CD4-positive, alpha-beta T cell treated with Interleukin-2 at 100 ng/mL for 4 hours (primary cell): ENCODE measurements at regions not wholly inside any gene's neighbourhood (a gene's known extent, or its start where the extent isn't known, plus 50 kb on each side); places are given as distances from the start of the nearest gene placed in this dataset.

Experiments used
- DNase-seq: peaks from one replicate; pipeline ENCODE4 v3.0.0-alpha.2; 2020; ENCODE audit warnings: low spot score

DNA sequence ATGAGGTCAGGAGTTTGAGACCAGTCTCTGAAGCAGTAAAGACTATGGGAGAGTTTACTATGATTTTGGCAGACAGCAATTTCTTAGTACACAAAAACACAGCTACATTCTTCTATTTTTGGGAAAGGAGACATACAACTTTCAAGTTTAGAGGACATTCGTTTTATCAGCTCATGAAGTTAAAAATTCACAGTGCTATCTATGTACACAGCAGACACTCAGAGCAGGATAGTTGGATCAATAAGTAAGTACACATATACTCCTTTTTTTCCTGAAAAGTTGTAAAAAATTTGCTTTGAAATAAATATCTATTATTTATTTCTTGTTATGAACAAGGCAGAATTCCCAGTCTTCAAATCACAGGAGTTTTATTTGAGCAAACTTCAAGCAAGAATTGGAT, 159.7 kb downstream of the SERPINI1 start:
- DNase-seq: no peak

DNA sequence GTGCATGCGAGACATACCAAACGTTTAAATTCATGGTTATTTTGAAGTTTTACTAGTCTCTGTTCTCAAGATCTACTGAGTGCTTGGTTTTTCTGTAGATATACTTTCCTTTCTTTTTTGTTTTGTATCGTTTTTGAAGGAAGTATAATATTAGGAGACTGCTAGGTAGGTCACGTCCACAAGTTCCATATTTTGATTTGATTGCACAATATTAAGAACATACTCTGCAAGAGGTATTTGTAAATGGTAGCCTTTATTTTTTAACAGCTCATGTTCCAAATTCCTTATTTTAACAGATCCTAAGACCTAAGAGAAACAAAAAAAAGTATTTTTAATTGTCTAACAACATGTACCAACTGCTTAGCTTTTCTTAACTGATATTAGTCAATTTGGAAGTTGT, 156.7 kb downstream of the SERPINI1 start:
- no peak for DNase-seq

DNA sequence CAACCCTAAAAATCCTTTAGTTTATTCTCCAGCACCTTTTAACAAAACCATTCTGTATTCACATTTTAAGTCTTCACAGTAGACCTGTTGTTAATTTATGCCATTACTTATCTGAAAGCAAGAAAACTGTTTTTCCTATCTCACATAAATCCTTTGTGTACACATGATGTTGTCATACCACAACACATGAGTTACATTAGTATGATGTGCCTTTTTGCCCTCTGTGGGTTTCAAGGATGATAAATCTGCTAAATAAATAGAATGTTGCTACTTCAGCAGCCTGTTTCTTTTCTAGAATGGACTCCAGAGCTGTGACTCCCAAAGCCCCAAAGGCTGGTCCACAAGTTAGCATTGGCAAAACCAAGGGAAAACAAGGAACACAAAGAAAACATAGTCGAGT, 151.6 kb downstream of the SERPINI1 start:
- no peak for DNase-seq

DNA sequence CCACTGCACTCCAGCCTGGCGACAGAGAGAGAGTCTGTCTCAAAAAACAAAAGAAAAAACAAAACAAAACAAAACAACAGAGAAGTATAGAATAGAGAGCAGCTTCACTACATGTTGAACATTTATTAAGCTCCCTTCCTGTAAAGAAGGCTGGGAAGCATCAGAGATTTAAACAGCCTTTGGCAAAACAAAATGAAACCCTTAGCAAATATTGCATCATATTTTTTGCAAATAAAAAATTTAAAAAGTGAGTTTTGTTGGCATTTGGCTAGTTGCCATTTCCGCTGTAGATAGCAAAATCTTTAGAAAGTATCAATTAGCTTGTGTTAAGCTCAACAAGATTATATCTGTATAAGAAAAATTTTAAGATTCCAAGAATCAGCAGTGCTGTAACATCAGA, 151.2 kb downstream of the SERPINI1 start:
- no peak for DNase-seq

DNA sequence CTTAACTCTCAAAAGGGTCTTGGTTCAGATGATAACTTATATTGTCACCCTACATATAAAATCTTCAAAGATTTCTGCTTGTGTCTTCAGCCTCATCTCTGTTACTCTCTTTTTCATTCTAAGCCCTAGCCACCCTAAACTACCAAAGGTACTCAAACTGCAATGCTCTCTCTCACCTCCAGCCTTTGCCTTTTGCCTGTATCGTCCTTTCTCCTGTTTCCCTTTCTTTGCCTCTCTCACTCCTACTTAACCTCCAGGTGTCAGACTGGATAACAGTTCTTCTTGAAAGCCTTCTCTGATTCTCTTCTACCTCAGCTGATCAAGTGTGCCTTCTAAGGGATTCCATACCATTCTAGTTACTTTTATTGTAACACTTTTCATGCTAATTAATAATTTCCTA, 149.8 kb downstream of the SERPINI1 start:
- DNase-seq: no peak

DNA sequence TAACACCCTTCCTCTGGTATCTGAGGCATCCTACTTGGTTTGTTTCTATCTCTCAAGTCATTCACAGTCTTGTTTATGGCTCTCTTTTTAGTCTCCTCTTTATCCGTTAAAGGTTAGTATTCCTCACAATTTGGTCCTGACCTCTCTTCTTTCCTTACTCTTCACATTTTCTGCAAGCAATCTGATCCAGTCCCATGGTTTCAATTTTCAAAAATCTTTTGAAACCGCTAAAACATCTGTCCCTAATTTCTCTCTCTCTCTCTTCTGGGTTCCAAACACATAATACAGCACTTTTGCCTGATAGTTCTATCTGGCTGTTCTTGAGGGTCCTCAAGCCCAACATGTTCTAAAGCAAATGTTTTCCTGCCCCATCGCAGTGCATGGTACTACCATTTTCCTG, 149.0 kb downstream of the SERPINI1 start:
- DNase-seq: no peak

DNA sequence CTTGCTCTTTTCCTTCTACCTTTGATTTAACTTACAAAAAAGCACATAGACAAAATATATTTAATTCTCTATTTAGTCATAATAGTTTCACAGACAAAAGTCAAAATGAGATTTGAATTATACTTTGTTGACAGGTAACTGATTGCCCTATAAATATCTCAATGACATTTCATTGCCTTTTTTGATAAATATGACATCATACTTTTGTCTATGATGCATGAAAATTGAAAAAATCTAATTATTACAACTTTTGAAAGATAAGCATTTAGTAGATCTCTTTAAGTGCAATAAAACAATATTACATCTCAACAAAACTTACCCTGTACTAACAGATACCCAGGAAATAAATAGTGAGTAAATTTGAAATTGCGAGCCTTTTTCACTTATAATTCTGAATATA, 147.9 kb downstream of the SERPINI1 start:
- DNase-seq: no peak

DNA sequence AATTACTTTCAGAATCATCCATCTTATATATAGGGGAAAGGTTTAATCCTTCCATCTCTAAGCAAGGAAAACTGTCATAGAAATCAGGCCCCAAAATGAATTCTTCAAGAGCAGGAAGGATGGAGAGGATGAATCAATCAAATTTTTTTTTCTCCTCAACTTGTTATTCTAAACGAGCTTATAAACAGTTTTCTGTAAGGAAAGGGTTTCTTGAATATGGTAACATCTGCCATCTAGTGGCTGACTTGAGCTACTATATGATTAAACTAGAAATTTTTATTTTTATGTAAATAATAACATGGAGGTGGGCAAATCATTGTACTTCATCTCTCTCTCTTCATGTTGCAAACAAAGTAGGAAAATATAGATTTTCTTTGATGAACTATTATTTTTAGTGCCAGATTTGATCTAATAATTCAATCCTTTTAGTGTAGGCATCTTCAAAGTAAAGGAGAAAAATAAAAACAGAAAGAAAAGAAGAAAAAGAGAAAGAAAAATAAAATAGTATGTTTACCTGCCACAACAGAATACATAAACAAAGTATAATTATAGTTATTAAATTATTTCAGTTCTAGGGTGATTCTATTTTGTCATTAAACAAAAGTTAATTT, 146.6 kb downstream of the SERPINI1 start:
- peak; percentile 31 for DNase-seq

DNA sequence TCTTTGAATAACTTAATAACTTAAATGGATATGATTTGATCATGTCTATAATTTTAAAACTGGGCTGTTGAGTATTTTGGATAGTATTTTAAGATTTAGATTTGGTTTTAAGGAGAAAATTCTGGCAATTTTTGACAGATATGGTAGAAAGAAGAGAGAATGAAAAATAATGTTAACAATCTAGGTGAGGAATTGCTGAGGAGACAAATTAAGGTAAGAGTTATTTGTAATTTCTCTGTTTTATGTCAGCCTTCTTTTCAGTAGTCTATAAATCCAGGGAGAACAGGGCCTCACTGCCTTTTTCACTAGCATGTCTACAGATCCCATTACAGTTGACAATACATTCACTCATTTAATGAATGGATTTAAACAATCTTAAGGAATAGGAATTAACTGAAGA, 144.7 kb downstream of the SERPINI1 start:
- DNase-seq: no peak

DNA sequence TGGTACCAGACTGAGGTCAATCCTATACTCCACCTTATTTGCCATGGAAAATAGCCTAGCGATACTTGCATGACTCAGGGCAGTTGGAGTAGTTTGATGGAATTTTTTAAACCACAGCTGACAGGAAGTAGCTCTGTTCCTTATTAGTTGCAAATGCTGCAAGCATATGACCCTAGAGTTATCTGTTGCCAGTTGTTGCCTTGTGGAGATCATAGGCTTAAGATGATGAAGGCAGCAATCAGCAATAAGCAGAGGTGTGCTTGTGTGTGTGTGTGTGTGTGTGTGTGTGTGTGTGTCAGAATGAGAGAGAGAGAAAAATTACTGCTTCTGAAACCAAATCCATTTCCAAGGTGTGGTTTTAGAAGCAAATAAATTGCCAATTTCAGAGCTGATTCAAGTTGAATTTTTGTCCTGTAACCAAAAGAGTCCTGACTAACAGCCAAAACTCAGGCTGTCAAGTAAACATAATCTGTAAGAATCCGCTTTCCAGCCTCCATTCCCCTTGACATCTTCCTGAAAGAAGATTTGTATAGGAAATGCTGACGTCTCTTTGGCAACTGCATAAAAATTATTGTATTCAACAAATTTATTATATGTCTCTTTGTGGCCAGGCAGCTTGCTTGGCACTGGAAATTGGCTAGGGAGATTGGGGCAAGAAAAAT, 141.2 kb downstream of the SERPINI1 start:
- no peak for DNase-seq
